ENCODE measurements at regions not wholly inside any gene's neighbourhood (a gene's known extent, or its start where the extent isn't known, plus 50 kb on each side); places are given as distances from the start of the nearest gene placed in this dataset.

GRCh38 chr2:129437725-129438124, 541.7 kb upstream of the RAB6C start:
- no peak for DNase-seq
- no peak overlapping the region for H3K4me3 ChIP-seq
- no peak overlapping the region for H3K27ac ChIP-seq
- H3K9me3 ChIP-seq = no peaks in the 10 kb centered on the region
- intact Hi-C loops (cut with DNase I; ENCODE audit: low total_unique reads) = no loop called here
- no peaks in the 10 kb centered on the region for H3K36me3 ChIP-seq (ENCODE audit: low read depth, missing control alignments)
- H3K27me3 ChIP-seq = no peaks in the 10 kb centered on the region
- no peaks in the 10 kb centered on the region for H3K4me1 ChIP-seq
- WGBS, 2 donors = 71 to 73% methylated on average over 3 of the region's 3 CpGs
- TF ChIP-seq CTCF (IDR thresholded peaks at IDR 0.05) (no peak), POLR2A (IDR thresholded peaks at IDR 0.05) (no peak)

GRCh38 chr2:129438501-129439057, 540.9 kb upstream of the RAB6C start:
- DNase-seq = no peak
- Histone ChIP-seq H3K27ac (no peak overlapping the region), H3K4me3 (no peak overlapping the region), H3K4me1 (no peaks in the 10 kb centered on the region), H3K9me3 (no peaks in the 10 kb centered on the region), H3K27me3 (no peaks in the 10 kb centered on the region), H3K36me3 (ENCODE audit: low read depth, missing control alignments) (no peaks in the 10 kb centered on the region)
- intact Hi-C loops (cut with DNase I; ENCODE audit: low total_unique reads) = no loop called here
- WGBS, 2 donors = 85 to 87% methylated on average over 13 of the region's 13 CpGs
- no peak for TF ChIP-seq POLR2A (IDR thresholded peaks at IDR 0.05)
- TF ChIP-seq CTCF (IDR thresholded peaks at IDR 0.05) = no peak

- DNase-seq = no peak
- H3K27ac ChIP-seq = no peak overlapping the region
- no peak overlapping the region for H3K4me3 ChIP-seq
- no peaks in the 10 kb centered on the region for H3K27me3 ChIP-seq
- no peaks in the 10 kb centered on the region for H3K36me3 ChIP-seq (ENCODE audit: low read depth, missing control alignments)
- H3K4me1 ChIP-seq = no peaks in the 10 kb centered on the region
- no peak for TF ChIP-seq POLR2A (IDR thresholded peaks at IDR 0.05)
- no peak for TF ChIP-seq CTCF (IDR thresholded peaks at IDR 0.05)
- 78 to 82% methylated on average over 12 to 13 of the region's 13 CpGs for WGBS, 2 donors
- no peaks in the 10 kb centered on the region for H3K9me3 ChIP-seq
- intact Hi-C loops (cut with DNase I; ENCODE audit: low total_unique reads) = no loop called here
Measured at GRCh38 chr2:129439406-129440302, 539.8 kb upstream of the RAB6C start.

- Histone ChIP-seq H3K9me3 (no peaks in the 10 kb centered on the region), H3K27me3 (no peaks in the 10 kb centered on the region), H3K4me1 (no peaks in the 10 kb centered on the region), H3K4me3 (no peak overlapping the region), H3K27ac (no peak overlapping the region), H3K36me3 (ENCODE audit: low read depth, missing control alignments) (no peaks in the 10 kb centered on the region)
- intact Hi-C loops (cut with DNase I; ENCODE audit: low total_unique reads) = no loop called here
- TF ChIP-seq POLR2A (IDR thresholded peaks at IDR 0.05) = no peak
- TF ChIP-seq CTCF (IDR thresholded peaks at IDR 0.05) = no peak
- DNase-seq = no peak
Measured at GRCh38 chr2:129441610-129442009, 537.9 kb upstream of the RAB6C start.

Measured in testis (tissue), 2 donors.